22Rv1 (cell line): ENCODE measurements at regions not wholly inside any gene's neighbourhood (a gene's known extent, or its start where the extent isn't known, plus 50 kb on each side); places are given as distances from the start of the nearest gene placed in this dataset.

ENCODE experiments used
- ZFX ChIP-seq: fragments of 450-650 bp; IDR thresholded peaks from 2 replicates; pipeline ENCODE4 v1.6.1; 2017; ENCODE audit warnings: antibody characterized with exemption, borderline replicate concordance
- TF ChIP-seq, protein P1 (sequence below): fragments of 450-650 bp; IDR thresholded peaks from 2 replicates; pipeline ENCODE4 v1.5.1; 2017; ENCODE audit warnings: mild to moderate bottlenecking

DNA sequence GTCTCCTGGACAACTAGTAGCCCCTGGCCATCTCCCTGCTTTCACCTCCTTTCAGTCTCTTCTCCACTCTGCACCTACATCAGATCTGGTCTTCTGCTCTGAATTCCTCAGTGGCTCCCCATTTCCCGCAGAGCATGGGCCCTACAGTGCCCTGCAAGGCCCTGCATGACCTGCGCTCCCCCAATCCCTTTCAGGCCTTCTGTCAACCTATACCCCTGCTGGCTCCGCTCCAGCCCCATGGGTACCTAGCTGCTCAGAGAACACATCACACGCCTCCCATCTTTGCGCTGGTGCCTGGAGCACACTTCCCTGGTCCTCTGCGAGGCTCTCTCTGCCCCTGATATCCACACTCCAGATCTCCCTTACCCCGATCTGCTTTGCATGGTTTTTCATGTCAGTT is 145.2 kb downstream of the KATNIP start:
- TF ChIP-seq, protein P1, sequence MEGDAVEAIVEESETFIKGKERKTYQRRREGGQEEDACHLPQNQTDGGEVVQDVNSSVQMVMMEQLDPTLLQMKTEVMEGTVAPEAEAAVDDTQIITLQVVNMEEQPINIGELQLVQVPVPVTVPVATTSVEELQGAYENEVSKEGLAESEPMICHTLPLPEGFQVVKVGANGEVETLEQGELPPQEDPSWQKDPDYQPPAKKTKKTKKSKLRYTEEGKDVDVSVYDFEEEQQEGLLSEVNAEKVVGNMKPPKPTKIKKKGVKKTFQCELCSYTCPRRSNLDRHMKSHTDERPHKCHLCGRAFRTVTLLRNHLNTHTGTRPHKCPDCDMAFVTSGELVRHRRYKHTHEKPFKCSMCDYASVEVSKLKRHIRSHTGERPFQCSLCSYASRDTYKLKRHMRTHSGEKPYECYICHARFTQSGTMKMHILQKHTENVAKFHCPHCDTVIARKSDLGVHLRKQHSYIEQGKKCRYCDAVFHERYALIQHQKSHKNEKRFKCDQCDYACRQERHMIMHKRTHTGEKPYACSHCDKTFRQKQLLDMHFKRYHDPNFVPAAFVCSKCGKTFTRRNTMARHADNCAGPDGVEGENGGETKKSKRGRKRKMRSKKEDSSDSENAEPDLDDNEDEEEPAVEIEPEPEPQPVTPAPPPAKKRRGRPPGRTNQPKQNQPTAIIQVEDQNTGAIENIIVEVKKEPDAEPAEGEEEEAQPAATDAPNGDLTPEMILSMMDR, result no peak
- TF ChIP-seq ZFX, result no peak
